ENCODE measurements at regions not wholly inside any gene's neighbourhood (a gene's known extent, or its start where the extent isn't known, plus 50 kb on each side); places are given as distances from the start of the nearest gene placed in this dataset.

DNA sequence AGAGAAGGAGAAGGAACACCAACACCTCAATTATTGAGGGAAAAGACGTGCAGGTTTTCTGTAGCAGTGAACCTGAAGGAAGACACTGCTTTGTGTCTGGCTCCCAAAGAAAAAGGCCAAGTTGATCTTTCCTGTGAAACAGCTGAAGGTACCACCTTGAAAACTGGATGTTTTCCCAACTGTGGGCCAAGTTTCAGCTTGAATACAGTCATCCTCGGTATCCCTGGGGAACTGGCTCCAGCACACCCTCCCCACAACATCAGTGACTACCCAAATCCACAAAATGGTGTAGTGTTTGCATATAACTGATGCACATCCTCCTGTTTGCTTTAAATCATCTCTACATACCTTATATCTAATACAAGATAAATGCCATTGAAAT lies 297.0 kb upstream of the PITRM1 start:
- TF ChIP-seq, protein P1, sequence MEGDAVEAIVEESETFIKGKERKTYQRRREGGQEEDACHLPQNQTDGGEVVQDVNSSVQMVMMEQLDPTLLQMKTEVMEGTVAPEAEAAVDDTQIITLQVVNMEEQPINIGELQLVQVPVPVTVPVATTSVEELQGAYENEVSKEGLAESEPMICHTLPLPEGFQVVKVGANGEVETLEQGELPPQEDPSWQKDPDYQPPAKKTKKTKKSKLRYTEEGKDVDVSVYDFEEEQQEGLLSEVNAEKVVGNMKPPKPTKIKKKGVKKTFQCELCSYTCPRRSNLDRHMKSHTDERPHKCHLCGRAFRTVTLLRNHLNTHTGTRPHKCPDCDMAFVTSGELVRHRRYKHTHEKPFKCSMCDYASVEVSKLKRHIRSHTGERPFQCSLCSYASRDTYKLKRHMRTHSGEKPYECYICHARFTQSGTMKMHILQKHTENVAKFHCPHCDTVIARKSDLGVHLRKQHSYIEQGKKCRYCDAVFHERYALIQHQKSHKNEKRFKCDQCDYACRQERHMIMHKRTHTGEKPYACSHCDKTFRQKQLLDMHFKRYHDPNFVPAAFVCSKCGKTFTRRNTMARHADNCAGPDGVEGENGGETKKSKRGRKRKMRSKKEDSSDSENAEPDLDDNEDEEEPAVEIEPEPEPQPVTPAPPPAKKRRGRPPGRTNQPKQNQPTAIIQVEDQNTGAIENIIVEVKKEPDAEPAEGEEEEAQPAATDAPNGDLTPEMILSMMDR (IDR thresholded peaks at IDR 0.05), result no peak
- TF ChIP-seq POLR2A (IDR thresholded peaks at IDR 0.05) (no peak), EP300 (IDR thresholded peaks at IDR 0.05) (no peak), POLR2AphosphoS5 (IDR thresholded peaks at IDR 0.05) (no peak)

Data from suprapubic skin (tissue), 4 donors.